LNCAP (cell line): ENCODE measurements at regions not wholly inside any gene's neighbourhood (a gene's known extent, or its start where the extent isn't known, plus 50 kb on each side); places are given as distances from the start of the nearest gene placed in this dataset.

Experiments
- TF ChIP-seq, protein P1 (sequence below): fragments of 450-650 bp; IDR thresholded peaks from 2 replicates; pipeline ENCODE4 v1.5.1; 2017; ENCODE audit warnings: mild to moderate bottlenecking

DNA sequence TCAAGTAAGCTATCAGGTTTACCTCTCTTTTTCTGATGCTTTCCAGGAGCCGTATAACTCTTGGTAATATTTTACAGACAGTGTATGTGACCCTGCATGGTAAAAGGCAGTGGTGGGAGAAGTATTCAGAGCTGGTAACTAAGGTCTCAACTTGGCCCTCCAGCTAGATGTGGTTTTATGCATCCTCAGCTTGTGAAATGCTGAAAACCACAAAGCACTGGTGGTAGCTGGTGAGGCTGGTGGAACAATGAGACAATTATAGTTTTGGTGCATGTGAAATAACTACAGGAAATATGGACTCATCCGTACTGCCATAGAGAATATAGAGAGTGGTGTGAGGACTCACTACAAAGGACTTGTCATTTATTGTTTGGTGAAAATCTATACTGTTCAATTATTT lies 383.0 kb upstream of the PCDH15 start:
- TF ChIP-seq, protein P1, sequence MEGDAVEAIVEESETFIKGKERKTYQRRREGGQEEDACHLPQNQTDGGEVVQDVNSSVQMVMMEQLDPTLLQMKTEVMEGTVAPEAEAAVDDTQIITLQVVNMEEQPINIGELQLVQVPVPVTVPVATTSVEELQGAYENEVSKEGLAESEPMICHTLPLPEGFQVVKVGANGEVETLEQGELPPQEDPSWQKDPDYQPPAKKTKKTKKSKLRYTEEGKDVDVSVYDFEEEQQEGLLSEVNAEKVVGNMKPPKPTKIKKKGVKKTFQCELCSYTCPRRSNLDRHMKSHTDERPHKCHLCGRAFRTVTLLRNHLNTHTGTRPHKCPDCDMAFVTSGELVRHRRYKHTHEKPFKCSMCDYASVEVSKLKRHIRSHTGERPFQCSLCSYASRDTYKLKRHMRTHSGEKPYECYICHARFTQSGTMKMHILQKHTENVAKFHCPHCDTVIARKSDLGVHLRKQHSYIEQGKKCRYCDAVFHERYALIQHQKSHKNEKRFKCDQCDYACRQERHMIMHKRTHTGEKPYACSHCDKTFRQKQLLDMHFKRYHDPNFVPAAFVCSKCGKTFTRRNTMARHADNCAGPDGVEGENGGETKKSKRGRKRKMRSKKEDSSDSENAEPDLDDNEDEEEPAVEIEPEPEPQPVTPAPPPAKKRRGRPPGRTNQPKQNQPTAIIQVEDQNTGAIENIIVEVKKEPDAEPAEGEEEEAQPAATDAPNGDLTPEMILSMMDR: no peak

DNA sequence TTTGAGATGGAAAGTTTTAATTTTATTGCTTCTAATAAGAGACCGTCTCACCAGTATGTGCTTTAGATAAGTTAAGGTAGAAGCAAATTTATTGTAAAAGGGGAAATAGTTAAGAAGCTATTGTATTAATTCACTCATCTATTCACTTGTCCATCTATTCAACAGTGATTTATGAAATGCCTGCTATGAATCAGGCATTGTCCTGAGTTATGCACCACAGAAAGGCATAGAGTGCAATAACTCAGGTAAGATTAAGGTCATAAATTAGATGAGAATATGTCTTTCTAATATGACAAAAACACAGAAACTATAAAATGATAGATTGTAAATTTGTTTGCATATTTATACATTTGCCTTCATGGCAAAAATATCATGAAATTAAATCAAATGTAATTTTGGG lies 379.3 kb upstream of the PCDH15 start:
- TF ChIP-seq, protein P1: no peak

DNA sequence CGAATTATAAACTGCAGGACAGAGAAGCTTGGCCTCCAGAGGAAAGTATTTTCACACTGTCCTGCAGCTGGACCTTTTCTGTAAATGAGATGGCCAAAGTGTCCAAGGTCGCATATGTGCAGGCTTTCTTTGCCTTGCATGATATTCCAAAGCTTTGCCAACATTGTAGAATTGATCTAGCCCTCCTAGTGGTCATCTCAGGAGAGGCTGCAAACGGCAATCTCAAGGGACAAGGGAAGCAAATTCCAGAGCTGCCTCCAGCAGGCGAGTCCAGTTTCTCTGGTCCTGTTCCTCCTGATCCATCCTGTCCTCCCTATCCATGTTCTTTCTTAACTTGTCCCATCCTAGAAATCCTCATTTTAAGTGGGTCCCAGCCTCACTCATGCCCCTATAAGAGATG lies 373.4 kb upstream of the PCDH15 start:
- TF ChIP-seq, protein P1: no peak

DNA sequence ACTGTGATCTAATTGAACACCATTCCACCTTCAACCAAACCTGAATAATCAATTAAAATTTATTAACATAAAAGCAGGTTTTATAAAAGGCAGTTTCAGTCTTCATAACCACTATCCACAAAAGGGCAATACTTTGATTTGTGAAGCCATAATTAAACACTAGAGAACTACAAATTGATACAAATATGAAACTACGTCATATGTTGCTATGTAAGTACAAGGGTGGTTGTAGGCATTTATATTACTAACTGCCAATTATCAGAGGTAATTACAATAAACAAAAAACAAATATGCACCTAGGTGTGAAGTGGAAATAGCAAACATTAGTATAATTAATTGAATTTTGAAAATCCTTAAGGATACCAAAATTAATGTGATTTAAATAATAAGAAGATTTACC lies 368.5 kb upstream of the PCDH15 start:
- TF ChIP-seq, protein P1: no peak

DNA sequence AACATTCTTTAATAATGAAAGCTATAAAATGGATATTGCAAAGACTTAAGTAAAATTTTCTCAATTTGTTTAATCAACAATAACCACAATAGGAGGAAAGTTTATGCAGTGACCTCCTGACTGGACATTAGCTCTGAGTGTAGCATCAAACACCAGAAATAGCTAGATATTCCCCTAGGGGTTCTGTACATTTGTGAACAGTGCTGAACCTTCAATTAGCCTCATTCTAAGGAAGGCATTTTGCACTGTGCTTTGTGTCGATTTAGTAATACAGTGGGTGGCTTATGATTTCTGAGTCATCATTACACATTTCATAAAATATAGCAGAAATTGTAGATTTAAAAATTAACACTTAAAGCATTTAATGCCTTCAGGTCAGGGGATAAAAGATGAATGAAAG lies 367.3 kb upstream of the PCDH15 start:
- TF ChIP-seq, protein P1: no peak

DNA sequence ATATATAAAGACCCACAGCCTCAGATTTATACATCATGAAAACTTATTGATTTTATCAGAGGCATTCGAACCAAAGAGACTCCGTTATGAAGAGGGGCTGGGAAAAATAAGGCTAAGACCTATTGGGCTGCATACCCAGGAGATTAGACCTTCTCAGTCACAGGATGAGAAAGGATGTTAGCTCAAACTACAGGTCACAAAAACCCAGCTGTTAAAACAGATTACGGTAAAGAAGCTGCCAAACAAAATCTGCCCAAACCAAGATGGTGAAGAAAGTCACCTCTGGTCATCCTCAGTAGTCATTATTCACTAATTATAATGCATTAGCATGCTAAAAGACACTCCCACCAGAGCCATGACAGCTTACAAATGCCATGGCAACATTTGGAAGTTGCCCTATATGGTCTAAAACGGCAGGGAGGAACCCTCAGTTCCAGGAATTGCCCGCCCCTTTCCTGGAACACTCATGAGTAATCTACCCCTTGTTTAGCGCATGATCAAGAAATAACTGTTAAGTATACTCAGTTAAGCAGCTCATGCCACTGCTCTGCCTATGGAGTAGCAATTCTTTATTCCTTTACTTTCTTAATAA lies 362.5 kb upstream of the PCDH15 start:
- TF ChIP-seq, protein P1: no peak

DNA sequence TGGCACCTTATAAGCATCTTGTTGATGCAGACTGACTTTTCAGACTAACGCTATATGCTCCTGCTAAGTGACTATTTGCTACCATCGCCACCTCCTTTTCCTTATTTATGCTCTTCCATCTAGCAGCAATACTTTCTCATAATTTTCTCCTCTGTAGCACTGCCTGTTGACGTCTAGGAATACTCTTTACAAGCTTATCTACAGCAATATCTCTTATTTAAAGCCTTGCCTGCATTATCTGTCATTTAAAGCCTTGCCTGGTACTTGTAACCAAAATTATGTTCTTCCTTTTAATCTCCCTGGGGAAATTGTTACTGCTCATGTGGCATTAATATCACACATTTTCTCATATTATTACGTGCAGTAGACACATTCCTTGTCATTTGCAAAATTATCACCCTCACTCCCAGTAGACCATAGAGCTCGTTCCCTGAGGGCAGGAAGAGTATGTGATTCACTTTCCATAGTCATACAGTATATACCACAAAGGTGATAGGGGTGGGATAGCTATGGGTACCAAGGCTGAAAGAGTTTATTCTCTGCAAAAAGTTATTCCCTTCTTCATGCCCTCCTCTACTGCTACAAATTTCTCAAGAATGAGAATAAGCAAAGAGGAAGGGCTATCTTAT lies 359.7 kb upstream of the PCDH15 start:
- TF ChIP-seq, protein P1: no peak

DNA sequence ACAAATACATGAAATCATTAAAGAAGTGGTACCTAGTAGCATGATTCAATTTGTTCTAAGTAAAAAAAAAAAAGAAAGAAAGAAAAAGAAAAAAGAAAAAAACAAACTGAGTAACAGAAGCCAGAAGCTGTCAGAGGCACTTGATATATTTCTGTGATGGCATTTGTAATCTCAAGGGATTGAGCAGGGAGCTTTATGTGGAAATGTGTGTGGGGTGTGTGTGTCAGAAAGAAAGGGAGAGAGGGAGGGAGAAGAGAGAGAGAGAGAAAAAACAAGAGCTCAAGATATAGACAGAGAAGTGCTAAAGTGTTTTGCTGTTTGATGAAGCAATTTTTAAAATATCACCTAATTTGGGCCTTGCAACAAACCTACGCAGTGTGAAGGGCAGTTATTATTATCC lies 357.6 kb upstream of the PCDH15 start:
- TF ChIP-seq, protein P1: no peak
